Adrenal gland (tissue), 5 donors: ENCODE measurements at regions not wholly inside any gene's neighbourhood (a gene's known extent, or its start where the extent isn't known, plus 50 kb on each side); places are given as distances from the start of the nearest gene placed in this dataset.

Experiments
- CTCF ChIP-seq, 6 experiments: fragments of 450-650 bp in 4 of 6; fragments of 200-600 bp in 2 of 6; sonication (generic) in 1 of 6; IDR thresholded peaks; 1 replicate in 5 of 6; 2 replicates in 1 of 6; pipeline versions ENCODE4 v1.5.1 to v1.8.0; 2016 to 2021; ENCODE audit warnings: antibody characterized with exemption in 6 of 6, mild to moderate bottlenecking in 2 of 6, moderate library complexity in 1 of 6
- POLR2A ChIP-seq, 2 donors: fragments of 450-650 bp; IDR thresholded peaks; one replicate each; pipeline ENCODE4 v1.6.1; 2017; ENCODE audit warnings: antibody characterized with exemption in 2 of 2, mild to moderate bottlenecking in 2 of 2, moderate library complexity in 1 of 2
- donor health status: DM: no; HTN: no; CAD: no.

- TF ChIP-seq CTCF (IDR thresholded peaks at IDR 0.05) (no peak), POLR2A (IDR thresholded peaks at IDR 0.05) (no peak)
Observed at GRCh38 chr6:45822246-45822812, 193.3 kb downstream of the CLIC5 start.
